Brain microvascular endothelial cell (primary cell): ENCODE measurements at regions not wholly inside any gene's neighbourhood (a gene's known extent, or its start where the extent isn't known, plus 50 kb on each side); places are given as distances from the start of the nearest gene placed in this dataset.

Experiments used
- DNase-seq: peaks from one replicate; pipeline ENCODE4 v3.0.0-alpha.2; 2020
- H3K27ac ChIP-seq: fragments of 250-450 bp; sonication (Bioruptor Pico); 2 replicates; pipeline ENCODE4 v1.5.1; 2020; ENCODE audit warnings: mild to moderate bottlenecking, moderate library complexity
- H3K27me3 ChIP-seq: fragments of 250-450 bp; sonication (Bioruptor Pico); replicated peaks from 2 replicates; pipeline ENCODE4 v1.5.1; 2020; ENCODE audit warnings: mild to moderate bottlenecking
- H3K36me3 ChIP-seq: fragments of 250-450 bp; sonication (Bioruptor Pico); replicated peaks from 2 replicates; pipeline ENCODE4 v1.5.1; 2020; ENCODE audit warnings: mild to moderate bottlenecking
- H3K4me3 ChIP-seq: 2 replicates; pipeline ENCODE4 v1.5.1; 2011; ENCODE audit warnings: low read depth, mild to moderate bottlenecking, control low read depth, low read length, moderate library complexity
- in situ Hi-C: cut with HindIII; loops from 2 replicates; pipeline ENCODE4 v1.10.0; 2017; ENCODE audit warnings: low sequenced_read_pairs, low pct_ligation_motif_present
- TF ChIP-seq, protein P1 (sequence below): IDR thresholded peaks from 2 replicates; pipeline ENCODE4 v1.5.1; 2011; ENCODE audit warnings: low read depth, mild to moderate bottlenecking, moderate library complexity, low read length, control low read depth, inconsistent platforms; ENCODE audit errors: missing control alignments

DNA sequence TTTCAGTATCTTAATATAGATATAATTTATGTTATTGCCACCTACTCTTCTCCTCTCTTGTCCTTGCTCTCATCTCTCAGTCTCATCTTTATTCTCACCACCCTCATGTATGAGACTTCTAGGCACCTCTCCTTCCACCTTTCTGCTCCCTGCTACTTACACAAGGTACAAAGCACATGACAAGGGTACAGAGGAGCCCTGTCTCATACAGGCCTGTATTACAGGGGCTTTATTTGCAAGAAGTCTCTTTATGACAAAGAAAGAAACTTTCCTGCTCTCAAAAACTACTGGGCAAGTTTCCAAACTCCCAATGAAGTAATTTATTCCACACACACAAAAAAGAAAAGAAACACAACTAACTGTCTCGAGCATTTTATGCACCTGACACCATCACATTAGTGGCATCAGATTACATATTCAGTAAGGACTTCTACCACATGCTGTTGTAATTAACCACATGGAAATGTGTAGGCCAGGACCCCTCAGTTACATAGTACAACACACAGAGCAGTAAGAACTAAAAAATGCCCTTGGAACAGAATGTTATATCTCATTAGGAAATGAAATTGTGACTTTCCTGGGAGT is 253.1 kb downstream of the FZD1 start:
- in situ Hi-C loops = no loop called here
- no peak for DNase-seq

DNA sequence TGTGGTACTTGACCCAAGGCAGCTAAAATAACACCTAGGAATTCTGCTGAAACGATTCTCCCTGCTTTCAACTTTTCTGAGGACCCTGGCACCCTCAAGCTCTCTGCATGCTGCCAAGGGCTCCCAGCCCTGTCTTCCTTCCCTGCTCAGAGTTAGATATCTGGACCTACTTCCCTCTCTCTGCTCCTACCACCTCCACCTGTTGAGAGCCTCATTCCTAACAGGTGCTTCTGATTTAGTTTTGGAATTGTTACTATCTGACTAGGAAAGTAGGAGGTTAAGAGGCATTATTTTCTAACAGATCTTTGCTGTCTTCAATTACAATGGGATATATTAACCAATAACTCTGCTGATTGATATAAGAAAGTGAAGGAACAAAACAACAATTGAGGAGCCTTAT is 253.8 kb downstream of the FZD1 start:
- TF ChIP-seq, protein P1, sequence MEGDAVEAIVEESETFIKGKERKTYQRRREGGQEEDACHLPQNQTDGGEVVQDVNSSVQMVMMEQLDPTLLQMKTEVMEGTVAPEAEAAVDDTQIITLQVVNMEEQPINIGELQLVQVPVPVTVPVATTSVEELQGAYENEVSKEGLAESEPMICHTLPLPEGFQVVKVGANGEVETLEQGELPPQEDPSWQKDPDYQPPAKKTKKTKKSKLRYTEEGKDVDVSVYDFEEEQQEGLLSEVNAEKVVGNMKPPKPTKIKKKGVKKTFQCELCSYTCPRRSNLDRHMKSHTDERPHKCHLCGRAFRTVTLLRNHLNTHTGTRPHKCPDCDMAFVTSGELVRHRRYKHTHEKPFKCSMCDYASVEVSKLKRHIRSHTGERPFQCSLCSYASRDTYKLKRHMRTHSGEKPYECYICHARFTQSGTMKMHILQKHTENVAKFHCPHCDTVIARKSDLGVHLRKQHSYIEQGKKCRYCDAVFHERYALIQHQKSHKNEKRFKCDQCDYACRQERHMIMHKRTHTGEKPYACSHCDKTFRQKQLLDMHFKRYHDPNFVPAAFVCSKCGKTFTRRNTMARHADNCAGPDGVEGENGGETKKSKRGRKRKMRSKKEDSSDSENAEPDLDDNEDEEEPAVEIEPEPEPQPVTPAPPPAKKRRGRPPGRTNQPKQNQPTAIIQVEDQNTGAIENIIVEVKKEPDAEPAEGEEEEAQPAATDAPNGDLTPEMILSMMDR = no peak
- in situ Hi-C loops = no loop called here
- no peak for DNase-seq
- Histone ChIP-seq H3K27ac (no peak overlapping the region), H3K27me3 (no peaks in the 10 kb centered on the region), H3K36me3 (no peaks in the 10 kb centered on the region), H3K4me3 (no peak overlapping the region)

More for the DNA sequence above, 253.1 kb downstream of the FZD1 start:
- no peaks in the 10 kb centered on the region for H3K27me3 ChIP-seq
- no peak overlapping the region for H3K27ac ChIP-seq
- TF ChIP-seq, protein P1 = no peak
- no peaks in the 10 kb centered on the region for H3K36me3 ChIP-seq
- H3K4me3 ChIP-seq = no peak overlapping the region

DNA sequence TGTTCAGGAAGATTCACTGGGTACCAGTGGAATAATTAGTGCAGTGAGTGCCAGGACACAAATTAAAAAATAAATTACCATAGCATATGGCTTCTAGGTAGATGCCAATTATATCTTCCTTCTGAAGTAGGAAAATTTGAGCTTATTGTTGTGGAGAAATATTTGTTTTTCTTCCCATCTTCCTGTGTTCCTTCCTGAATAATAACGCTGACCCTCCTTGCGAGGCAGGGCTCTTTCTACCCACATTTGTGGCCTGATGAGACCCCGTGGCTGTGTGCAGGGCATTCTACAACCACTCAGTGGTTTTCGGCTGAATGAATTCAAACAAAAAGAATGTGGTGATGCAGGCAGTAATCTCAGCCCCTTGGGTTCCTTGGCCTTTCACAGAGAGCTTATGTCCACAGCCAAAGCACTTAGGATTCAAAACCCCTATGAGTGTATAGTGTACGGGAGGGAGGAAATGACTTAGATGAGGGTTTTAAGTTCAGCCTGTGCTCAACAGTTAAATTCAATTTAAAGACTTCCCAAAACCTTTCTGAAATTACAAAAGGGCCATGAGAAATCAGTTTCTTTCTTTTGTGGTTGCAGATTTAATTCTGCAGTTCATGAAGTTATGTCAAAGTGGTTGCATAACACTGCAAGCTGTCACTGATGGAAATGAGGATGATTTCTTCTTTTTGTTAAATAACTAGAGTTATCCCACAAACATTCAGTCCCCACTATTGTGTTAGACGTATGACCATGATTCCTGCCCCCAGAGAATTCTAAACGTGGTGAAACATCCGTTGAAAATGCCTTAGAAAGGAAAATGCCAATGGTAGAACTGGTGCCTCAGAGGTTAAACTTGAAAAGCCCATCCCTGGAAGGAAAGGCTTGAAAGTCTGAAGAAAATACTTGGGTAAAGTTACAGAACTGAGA is 255.3 kb downstream of the FZD1 start:
- H3K27ac ChIP-seq = no peak overlapping the region
- TF ChIP-seq, protein P1 = no peak
- no peaks in the 10 kb centered on the region for H3K36me3 ChIP-seq
- H3K27me3 ChIP-seq = no peaks in the 10 kb centered on the region
- no peak overlapping the region for H3K4me3 ChIP-seq
- in situ Hi-C loops = no loop called here
- peak; percentile 70 for DNase-seq

DNA sequence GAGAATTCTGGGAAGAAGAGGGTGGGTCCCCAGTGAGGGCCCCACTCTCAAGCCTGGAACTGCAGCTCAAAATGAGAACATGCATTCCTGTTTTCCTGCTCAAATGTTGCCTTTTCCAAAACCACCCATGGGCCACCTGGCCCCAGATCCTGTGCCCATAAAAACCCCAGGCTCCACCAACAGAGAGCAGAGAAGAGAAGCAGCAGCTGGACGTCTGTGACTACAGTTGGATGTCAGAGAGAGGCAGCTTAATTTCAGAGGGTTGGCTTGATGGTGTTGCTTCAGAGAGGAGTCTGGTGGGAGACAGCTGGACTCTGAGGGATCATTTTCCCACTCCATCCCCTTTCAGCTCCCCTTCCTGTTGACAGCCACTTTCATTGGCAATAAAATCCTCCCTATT is 256.4 kb downstream of the FZD1 start:
- H3K27me3 ChIP-seq = no peaks in the 10 kb centered on the region
- no peaks in the 10 kb centered on the region for H3K36me3 ChIP-seq
- TF ChIP-seq, protein P1 = no peak
- in situ Hi-C loops = no loop called here
- H3K4me3 ChIP-seq = no peak overlapping the region
- no peak overlapping the region for H3K27ac ChIP-seq
- no peak for DNase-seq

DNA sequence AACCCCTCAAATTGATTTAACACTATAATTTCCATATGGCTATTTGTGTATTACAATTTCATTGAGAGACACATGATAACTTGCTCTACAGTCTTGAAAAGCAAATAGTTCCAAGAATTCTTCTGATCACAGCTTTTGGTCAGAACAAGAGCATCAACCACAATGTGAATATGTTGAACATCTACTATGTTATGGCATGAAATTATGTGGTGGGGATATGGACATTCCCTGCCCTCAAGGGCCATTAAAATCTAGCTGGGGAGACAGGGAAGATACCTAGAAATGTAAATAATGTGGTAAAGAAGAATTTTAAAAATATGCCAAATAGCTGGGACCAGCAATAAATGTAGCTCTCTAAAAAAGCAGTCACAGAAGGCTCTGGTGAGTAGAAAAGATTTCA is 262.2 kb downstream of the FZD1 start:
- Histone ChIP-seq H3K4me3 (no peak overlapping the region), H3K36me3 (no peaks in the 10 kb centered on the region), H3K27me3 (no peaks in the 10 kb centered on the region), H3K27ac (no peak overlapping the region)
- no peak for DNase-seq
- in situ Hi-C loops = no loop called here
- TF ChIP-seq, protein P1 = no peak
